HG03039 (cell line): ENCODE measurements at regions not wholly inside any gene's neighbourhood (a gene's known extent, or its start where the extent isn't known, plus 50 kb on each side); places are given as distances from the start of the nearest gene placed in this dataset.
"Not testable (repeated sequence)": the region's sequence is repeated elsewhere in the genome, so short reads cannot be mapped to it uniquely, and the experiment has no call there.

Experiments used
- ATAC-seq: cut with Tn5 transposase; IDR thresholded peaks from one replicate; pipeline ENCODE4 v1.9.1; 2021; ENCODE audit warnings: mild to moderate bottlenecking, moderate library complexity; ENCODE audit not compliant: unreplicated experiment

DNA sequence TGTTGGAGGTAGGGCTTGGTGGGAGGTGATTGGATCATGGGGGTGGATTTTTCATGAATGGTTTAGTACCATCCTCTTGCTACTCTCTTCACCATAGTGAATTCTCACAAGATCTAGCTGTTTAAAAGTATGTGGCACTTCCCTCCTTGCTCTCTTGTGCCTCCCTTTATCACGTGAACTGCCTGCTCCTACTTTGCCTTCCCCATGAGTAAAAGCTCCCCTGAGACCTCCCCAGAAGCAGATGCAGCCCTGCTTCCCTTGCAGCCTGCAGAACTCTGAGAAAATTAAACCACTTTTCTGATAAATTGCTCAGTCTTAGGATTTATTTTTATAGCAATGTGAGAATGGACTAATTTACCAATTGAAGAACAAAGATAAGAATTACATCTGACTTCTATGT lies 223.1 kb downstream of the RNF144A start:
- no peak for ATAC-seq

GRCh38 chr2:7145707-7146106 lies 228.5 kb downstream of the RNF144A start:
- no peak for ATAC-seq

GRCh38 chr2:7146151-7146550 lies 228.9 kb downstream of the RNF144A start:
- no peak for ATAC-seq

- ATAC-seq, result no peak
Measured at GRCh38 chr2:7154656-7155055, 237.4 kb downstream of the RNF144A start.

- no peak for ATAC-seq
Measured at GRCh38 chr2:7161501-7161900, 244.3 kb downstream of the RNF144A start.

DNA sequence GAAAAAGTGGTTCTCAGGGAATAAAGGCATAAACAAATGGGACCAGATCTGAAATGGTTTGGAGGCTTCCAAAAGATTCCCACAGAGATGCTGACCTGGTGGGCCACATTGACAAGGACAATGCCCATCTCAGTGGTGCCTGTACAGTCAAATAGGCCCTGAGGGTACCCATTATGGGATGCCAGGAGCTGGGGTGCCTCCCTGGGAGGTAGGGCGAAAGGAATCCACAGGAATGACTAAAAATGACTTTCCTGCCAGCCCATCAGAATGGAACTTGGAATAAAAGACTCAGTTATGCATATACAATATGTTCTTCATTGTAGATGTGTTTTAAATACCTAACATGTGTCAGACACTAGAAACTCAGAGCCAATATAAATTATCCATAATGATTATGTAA lies 248.5 kb downstream of the RNF144A start:
- no peak for ATAC-seq

GRCh38 chr2:7167801-7168411 lies 250.7 kb downstream of the RNF144A start:
- ATAC-seq, result no peak

DNA sequence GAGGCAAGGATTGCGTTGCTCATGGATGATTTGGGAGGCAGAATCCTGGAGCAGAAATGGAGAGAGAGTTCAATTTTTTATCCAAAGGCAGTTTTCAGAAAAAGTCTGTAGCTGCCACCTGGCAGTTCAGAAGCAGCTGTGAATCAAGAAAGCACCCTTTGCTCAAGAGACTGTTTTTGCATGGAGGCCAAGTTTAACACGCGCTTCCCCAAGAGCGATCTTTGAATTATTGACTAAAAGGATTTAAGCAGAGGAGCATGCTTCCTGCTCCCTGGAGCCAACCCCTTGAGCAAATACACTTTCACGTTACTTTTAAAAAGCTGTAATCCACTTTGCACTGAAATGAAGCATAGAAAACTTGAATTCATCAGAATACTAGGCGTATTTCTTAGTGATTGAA lies 252.4 kb downstream of the RNF144A start:
- no peak for ATAC-seq

DNA sequence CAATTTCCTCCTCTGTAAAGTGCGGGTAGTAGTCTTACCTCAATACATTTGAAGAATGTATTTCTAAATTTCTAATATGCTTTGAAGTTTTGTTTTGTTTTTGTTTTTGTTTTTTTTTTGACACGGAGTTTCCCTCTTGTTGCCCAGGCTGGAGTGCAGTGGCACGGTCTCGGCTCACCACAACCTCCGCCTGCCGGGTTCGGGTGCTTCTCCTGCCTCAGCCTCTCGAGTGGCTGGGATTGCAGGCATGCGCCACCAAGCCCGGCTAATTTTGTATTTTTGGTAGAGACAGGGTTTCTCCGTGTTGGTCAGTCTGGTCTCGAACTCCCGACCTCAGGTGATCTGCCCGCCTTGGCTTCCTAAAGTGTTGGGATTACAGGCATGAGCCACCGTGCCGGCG lies 261.8 kb downstream of the RNF144A start:
- not testable (repeated sequence) for ATAC-seq

GRCh38 chr2:7180638-7181370 lies 263.6 kb downstream of the RNF144A start:
- ATAC-seq, result no peak

GRCh38 chr2:7182525-7182924 lies 265.3 kb downstream of the RNF144A start:
- no peak for ATAC-seq

GRCh38 chr2:7189106-7189505 lies 271.9 kb downstream of the RNF144A start:
- no peak for ATAC-seq

- ATAC-seq, result no peak
Measured at GRCh38 chr2:7190587-7191324, 273.5 kb downstream of the RNF144A start.

GRCh38 chr2:7191932-7192331 lies 274.7 kb downstream of the RNF144A start:
- no peak for ATAC-seq

- no peak for ATAC-seq
Measured at GRCh38 chr2:7193457-7193856, 276.2 kb downstream of the RNF144A start.

DNA sequence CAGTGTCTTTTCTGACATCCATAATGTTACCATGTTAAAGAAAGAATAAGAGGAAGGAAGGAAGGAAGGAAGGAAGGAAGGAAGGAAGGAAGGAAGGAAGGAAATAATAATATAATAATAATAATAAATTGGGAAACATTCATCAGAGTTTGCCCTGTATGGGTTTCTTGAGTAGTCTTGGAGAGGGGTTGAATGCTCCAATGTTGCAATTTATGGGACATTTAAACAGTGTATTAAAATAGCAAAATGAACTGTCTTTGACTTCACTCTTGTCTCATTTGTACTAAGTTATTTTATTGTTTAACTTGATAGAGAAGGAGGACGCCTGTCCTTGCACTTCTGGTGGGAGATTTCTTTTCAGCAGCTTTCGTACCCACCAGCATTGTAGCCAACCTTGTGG lies 277.7 kb downstream of the RNF144A start:
- ATAC-seq, result no peak

DNA sequence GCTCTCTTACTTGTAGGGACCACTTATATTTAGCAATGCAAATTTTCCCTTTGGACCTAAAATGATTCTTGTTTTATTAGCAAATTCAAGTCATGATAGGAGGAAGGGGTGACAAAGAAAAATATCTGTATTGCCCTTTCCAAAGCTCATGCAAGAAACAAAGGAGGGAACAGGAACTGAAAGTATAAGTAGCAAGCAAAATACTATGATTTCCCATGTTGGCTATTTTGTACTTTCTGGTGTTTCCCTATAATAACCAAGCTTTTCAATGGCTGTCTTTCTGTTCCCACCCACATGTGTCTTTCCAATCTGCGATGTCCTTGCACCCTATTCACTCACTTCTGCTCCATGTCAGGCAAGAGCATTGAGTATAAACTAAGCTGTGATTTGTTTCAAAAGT lies 279.7 kb downstream of the RNF144A start:
- no peak for ATAC-seq

DNA sequence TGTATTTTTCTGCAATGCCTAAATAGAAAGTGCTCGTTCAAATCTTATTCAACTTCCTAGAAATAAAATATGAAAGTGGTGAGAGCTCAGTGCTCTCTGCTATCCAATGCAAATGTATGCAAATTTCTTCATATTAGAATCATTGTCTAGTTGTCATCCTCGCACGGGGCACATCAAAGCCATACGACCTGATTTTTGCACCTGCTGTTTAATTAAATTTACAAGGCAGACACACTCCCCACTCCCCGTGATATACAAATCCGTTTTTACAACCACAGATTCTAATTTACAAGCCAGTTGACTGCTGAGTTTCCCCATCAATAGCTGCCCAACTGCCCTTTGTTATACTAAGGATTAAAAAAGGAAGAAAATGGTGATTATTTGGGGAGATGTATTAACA lies 284.6 kb downstream of the RNF144A start:
- ATAC-seq, result no peak

GRCh38 chr2:7203056-7203467 lies 285.9 kb downstream of the RNF144A start:
- ATAC-seq, result no peak

- ATAC-seq, result no peak
Measured at GRCh38 chr2:7205151-7205830, 288.1 kb downstream of the RNF144A start.

GRCh38 chr2:7206111-7206810 lies 289.0 kb downstream of the RNF144A start:
- ATAC-seq, result no peak
